ENCODE measurements at regions not wholly inside any gene's neighbourhood (a gene's known extent, or its start where the extent isn't known, plus 50 kb on each side); places are given as distances from the start of the nearest gene placed in this dataset.

GRCh38 chr1:87959236-87959635 is 630.6 kb downstream of the LMO4 start:
- H3K4me3 ChIP-seq (replicated peaks in 1 of 3; ENCODE audit: low read depth in 2 of 3, low read length in 3 of 3), result no peak overlapping the region
- 100% methylated on average over 3 of the region's 4 CpGs for WGBS (ENCODE audit: insufficient coverage)
- no peaks in the 10 kb centered on the region for H3K9me3 ChIP-seq (replicated peaks in 1 of 2; ENCODE audit: control insufficient read depth in 1 of 2, insufficient read depth in 1 of 2, low read length in 2 of 2)

DNA sequence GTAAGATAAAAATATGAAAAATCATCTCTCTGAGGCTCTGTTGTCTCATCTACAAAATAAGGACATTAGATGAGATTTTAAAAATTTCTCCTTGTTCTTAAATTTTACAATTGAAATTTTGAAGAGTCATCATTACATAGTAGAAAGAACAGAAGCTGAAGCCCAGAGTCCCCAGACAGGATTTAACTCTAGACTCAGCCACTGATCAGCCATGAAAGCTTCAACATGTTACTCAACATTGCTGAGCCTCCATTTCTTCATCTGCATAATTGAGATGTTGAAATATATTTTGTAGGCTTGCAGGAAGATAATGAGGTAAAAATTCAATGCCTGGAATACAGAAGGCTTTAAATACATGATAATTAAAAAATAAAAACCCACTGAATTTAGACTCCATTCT is 633.3 kb downstream of the LMO4 start:
- Histone ChIP-seq H3K4me1 (ENCODE audit: control insufficient read depth in 1 of 2, insufficient read depth in 2 of 2, low read length in 2 of 2) (peaks cover 0 to 4% of the 10 kb centered on the region in 2 donors), H3K27ac (ENCODE audit: low read depth in 1 of 2, low read length in 2 of 2) (no peak overlapping the region), H3K9ac (ENCODE audit: insufficient read depth, low read length, poor library complexity, severe bottlenecking) (no peak overlapping the region), H3K9me3 (replicated peaks in 1 of 2; ENCODE audit: control insufficient read depth in 1 of 2, insufficient read depth in 1 of 2, low read length in 2 of 2) (no peaks in the 10 kb centered on the region), H3K4me2 (replicated peaks; ENCODE audit: extremely low read depth, low read length, poor library complexity, severe bottlenecking) (no peak overlapping the region), H2AFZ (ENCODE audit: insufficient read depth, low read depth, low read length, poor library complexity, severe bottlenecking) (no peak overlapping the region), H3K4me3 (replicated peaks in 1 of 3; ENCODE audit: low read depth in 2 of 3, low read length in 3 of 3) (no peak overlapping the region), H4K20me1 (ENCODE audit: insufficient read depth, low read length) (no peaks in the 10 kb centered on the region), H3K79me2 (ENCODE audit: insufficient read depth, low read length) (no peaks in the 10 kb centered on the region), H3K27me3 (ENCODE audit: control insufficient read depth in 2 of 2, insufficient read depth in 2 of 2, low read length in 2 of 2) (no peaks in the 10 kb centered on the region), H3K36me3 (replicated peaks in 1 of 2; ENCODE audit: control insufficient read depth in 1 of 2, insufficient read depth in 2 of 2, low read length in 2 of 2) (no peaks in the 10 kb centered on the region)
- DNase-seq, result peak in 2 of 3 donors; percentile 9 to 21
- Mint-ChIP-seq H3K4me1 (peaks cover 5% of the 10 kb centered on the region), H3K4me3 (no peak overlapping the region), H3K27me3 (ENCODE audit: low read depth in 3 of 3) (no peaks in the 10 kb centered on the region), H3K9me3 (no peaks in the 10 kb centered on the region), H3K36me3 (no peaks in the 10 kb centered on the region), H3K27ac (no peak overlapping the region)
- intact Hi-C loops (cut with micrococcal nuclease), result no loop called here
- TF ChIP-seq, protein P1, sequence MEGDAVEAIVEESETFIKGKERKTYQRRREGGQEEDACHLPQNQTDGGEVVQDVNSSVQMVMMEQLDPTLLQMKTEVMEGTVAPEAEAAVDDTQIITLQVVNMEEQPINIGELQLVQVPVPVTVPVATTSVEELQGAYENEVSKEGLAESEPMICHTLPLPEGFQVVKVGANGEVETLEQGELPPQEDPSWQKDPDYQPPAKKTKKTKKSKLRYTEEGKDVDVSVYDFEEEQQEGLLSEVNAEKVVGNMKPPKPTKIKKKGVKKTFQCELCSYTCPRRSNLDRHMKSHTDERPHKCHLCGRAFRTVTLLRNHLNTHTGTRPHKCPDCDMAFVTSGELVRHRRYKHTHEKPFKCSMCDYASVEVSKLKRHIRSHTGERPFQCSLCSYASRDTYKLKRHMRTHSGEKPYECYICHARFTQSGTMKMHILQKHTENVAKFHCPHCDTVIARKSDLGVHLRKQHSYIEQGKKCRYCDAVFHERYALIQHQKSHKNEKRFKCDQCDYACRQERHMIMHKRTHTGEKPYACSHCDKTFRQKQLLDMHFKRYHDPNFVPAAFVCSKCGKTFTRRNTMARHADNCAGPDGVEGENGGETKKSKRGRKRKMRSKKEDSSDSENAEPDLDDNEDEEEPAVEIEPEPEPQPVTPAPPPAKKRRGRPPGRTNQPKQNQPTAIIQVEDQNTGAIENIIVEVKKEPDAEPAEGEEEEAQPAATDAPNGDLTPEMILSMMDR (IDR thresholded peaks at IDR 0.05), result no peak

More at GRCh38 chr1:87959236-87959635, 630.6 kb downstream of the LMO4 start:
- Histone ChIP-seq H3K27me3 (ENCODE audit: control insufficient read depth in 2 of 2, insufficient read depth in 2 of 2, low read length in 2 of 2) (no peaks in the 10 kb centered on the region), H3K4me1 (ENCODE audit: control insufficient read depth in 1 of 2, insufficient read depth in 2 of 2, low read length in 2 of 2) (peaks cover 0 to 4% of the 10 kb centered on the region in 2 donors), H3K36me3 (replicated peaks in 1 of 2; ENCODE audit: control insufficient read depth in 1 of 2, insufficient read depth in 2 of 2, low read length in 2 of 2) (no peaks in the 10 kb centered on the region), H3K79me2 (ENCODE audit: insufficient read depth, low read length) (no peaks in the 10 kb centered on the region), H3K27ac (ENCODE audit: low read depth in 1 of 2, low read length in 2 of 2) (no peak overlapping the region), H2AFZ (ENCODE audit: insufficient read depth, low read depth, low read length, poor library complexity, severe bottlenecking) (no peak overlapping the region), H3K9ac (ENCODE audit: insufficient read depth, low read length, poor library complexity, severe bottlenecking) (no peak overlapping the region), H3K4me2 (replicated peaks; ENCODE audit: extremely low read depth, low read length, poor library complexity, severe bottlenecking) (no peak overlapping the region), H4K20me1 (ENCODE audit: insufficient read depth, low read length) (no peaks in the 10 kb centered on the region)
- H3K4me3 Mint-ChIP-seq, result no peak overlapping the region
- no peak for DNase-seq
- H3K4me1 Mint-ChIP-seq, result peaks cover 5% of the 10 kb centered on the region
- H3K9me3 Mint-ChIP-seq, result no peaks in the 10 kb centered on the region
- intact Hi-C loops (cut with micrococcal nuclease), result loop anchor here in 1 of 2 donors (10.0 kb wide), 1 partner anchor 824 kb away; no protein-coding TSS in a partner anchor
- no peaks in the 10 kb centered on the region for H3K36me3 Mint-ChIP-seq
- H3K27ac Mint-ChIP-seq, result no peak overlapping the region
- TF ChIP-seq, protein P1 (IDR thresholded peaks at IDR 0.05), result no peak
- H3K27me3 Mint-ChIP-seq (ENCODE audit: low read depth in 3 of 3), result no peaks in the 10 kb centered on the region

Data from CD14-positive monocyte (primary cell).